GM23338 (cell line): ENCODE measurements at regions not wholly inside any gene's neighbourhood (a gene's known extent, or its start where the extent isn't known, plus 50 kb on each side); places are given as distances from the start of the nearest gene placed in this dataset.

ENCODE experiments used
- ATAC-seq: fragments of 200-7000 bp; cut with Tn5 transposase; 3 replicates; pipeline ENCODE4 v1.9.1; 2020
- DNase-seq: peaks from one replicate; pipeline ENCODE4 v3.0.0-alpha.2; 2015; ENCODE audit warnings: low spot score
- H2AFZ ChIP-seq: fragments of 200-600 bp; sonication (generic); 2 replicates; pipeline ENCODE4 v1.8.0; 2016; ENCODE audit warnings: antibody characterized with exemption, mild to moderate bottlenecking, moderate library complexity
- H3F3A ChIP-seq: fragments of 200-600 bp; sonication (generic); replicated peaks from 2 replicates; pipeline ENCODE4 v1.8.0; 2017; ENCODE audit warnings: antibody characterized with exemption, mixed run types, low read depth
- H3K27ac ChIP-seq: fragments of 200-600 bp; sonication (generic); 2 replicates; pipeline ENCODE4 v1.6.1; 2016; ENCODE audit warnings: low read depth
- H3K27me3 ChIP-seq: fragments of 200-600 bp; sonication (generic); 2 replicates; pipeline ENCODE4 v1.8.0; 2016; ENCODE audit warnings: mild to moderate bottlenecking, mixed run types, moderate library complexity; ENCODE audit not compliant: insufficient read depth
- H3K36me3 ChIP-seq: fragments of 200-600 bp; sonication (generic); 2 replicates; pipeline ENCODE4 v1.8.0; 2016; ENCODE audit warnings: mild to moderate bottlenecking; ENCODE audit not compliant: insufficient read depth
- H3K4me1 ChIP-seq: fragments of 200-600 bp; sonication (generic); 2 replicates; pipeline ENCODE4 v1.8.0; 2016; ENCODE audit warnings: mild to moderate bottlenecking, moderate library complexity; ENCODE audit not compliant: insufficient read depth
- H3K4me2 ChIP-seq: fragments of 200-600 bp; sonication (generic); 2 replicates; pipeline ENCODE4 v1.7.1; 2017; ENCODE audit warnings: mixed run types
- H3K4me3 ChIP-seq: fragments of 200-600 bp; sonication (generic); 2 replicates; pipeline ENCODE4 v1.6.1; 2016; ENCODE audit warnings: mixed run types
- H3K79me2 ChIP-seq: fragments of 200-600 bp; sonication (generic); replicated peaks from 2 replicates; pipeline ENCODE4 v1.8.0; 2017; ENCODE audit warnings: mild to moderate bottlenecking; ENCODE audit not compliant: insufficient read depth
- H3K9me2 ChIP-seq: fragments of 200-600 bp; sonication (generic); 2 replicates; pipeline ENCODE4 v1.8.0; 2017; ENCODE audit not compliant: insufficient read depth
- H4K20me1 ChIP-seq: fragments of 200-600 bp; sonication (generic); replicated peaks from 2 replicates; pipeline ENCODE4 v1.8.0; 2017; ENCODE audit warnings: mild to moderate bottlenecking; ENCODE audit not compliant: insufficient read depth
- H3K27ac Mint-ChIP-seq: 2 replicates; pipeline ENCODE4 v1.8.0; 2020; ENCODE audit warnings: inconsistent platforms, mild to moderate bottlenecking, moderate library complexity, mixed read lengths
- H3K27me3 Mint-ChIP-seq: 3 replicates; pipeline ENCODE4 v1.8.0; 2022; ENCODE audit warnings: low read depth, mild to moderate bottlenecking, moderate library complexity, mixed read lengths, inconsistent platforms; ENCODE audit not compliant: insufficient read depth, poor library complexity
- H3K36me3 Mint-ChIP-seq: 3 replicates; pipeline ENCODE4 v1.8.0; 2021; ENCODE audit warnings: low read depth, mild to moderate bottlenecking, inconsistent platforms, moderate library complexity, mixed read lengths
- H3K4me1 Mint-ChIP-seq: 3 replicates; pipeline ENCODE4 v1.8.0; 2020; ENCODE audit warnings: mild to moderate bottlenecking, inconsistent platforms, mixed read lengths
- H3K4me3 Mint-ChIP-seq: 3 replicates; pipeline ENCODE4 v1.8.0; 2021; ENCODE audit warnings: moderate library complexity, mild to moderate bottlenecking, inconsistent platforms, mixed read lengths
- H3K9me3 Mint-ChIP-seq: 3 replicates; pipeline ENCODE4 v1.8.0; 2020; ENCODE audit warnings: moderate library complexity, mild to moderate bottlenecking, inconsistent platforms, mixed read lengths
- CREB1 ChIP-seq: fragments of 250-450 bp; sonication (Bioruptor Pico); IDR thresholded peaks from 2 replicates; pipeline ENCODE4 v1.5.0; 2020; ENCODE audit warnings: low read depth, mild to moderate bottlenecking, moderate library complexity
- ETS1 ChIP-seq: IDR thresholded peaks from 2 replicates; pipeline ENCODE4 v1.6.1; 2016; ENCODE audit warnings: antibody characterized with exemption
- EZH2 ChIP-seq: fragments of 200-600 bp; sonication (generic); IDR thresholded peaks from one replicate; pipeline ENCODE4 v1.8.0; 2017; ENCODE audit warnings: antibody characterized with exemption, mild to moderate bottlenecking, low read depth; ENCODE audit not compliant: unreplicated experiment
- EZH2phosphoT487 ChIP-seq: fragments of 200-600 bp; sonication (generic); IDR thresholded peaks from one replicate; pipeline ENCODE4 v1.8.1; 2018; ENCODE audit warnings: antibody characterized with exemption; ENCODE audit not compliant: unreplicated experiment
- JUNB ChIP-seq: IDR thresholded peaks from one replicate; pipeline ENCODE4 v1.6.1; 2016; ENCODE audit warnings: antibody characterized with exemption; ENCODE audit not compliant: unreplicated experiment
- POLR2AphosphoS5 ChIP-seq: IDR thresholded peaks from 2 replicates; pipeline ENCODE4 v1.6.1; 2016; ENCODE audit warnings: antibody characterized with exemption, low read depth
- REST ChIP-seq: IDR thresholded peaks from one replicate; pipeline ENCODE4 v1.6.1; 2018; ENCODE audit warnings: antibody characterized with exemption; ENCODE audit not compliant: unreplicated experiment
- STAT1 ChIP-seq: IDR thresholded peaks from one replicate; pipeline ENCODE4 v1.6.1; 2016; ENCODE audit warnings: antibody characterized with exemption; ENCODE audit not compliant: unreplicated experiment
- ZNF114 ChIP-seq: fragments of 250-450 bp; sonication (Bioruptor Pico); IDR thresholded peaks from 2 replicates; pipeline ENCODE4 v1.5.0; 2020; ENCODE audit warnings: mild to moderate bottlenecking, moderate library complexity
- ZNF331 ChIP-seq: fragments of 250-450 bp; sonication (Bioruptor Pico); IDR thresholded peaks from 2 replicates; pipeline ENCODE4 v1.5.0; 2020; ENCODE audit warnings: low read depth, mild to moderate bottlenecking, moderate library complexity
- TF ChIP-seq, protein P1 (sequence below): fragments of 250-450 bp; sonication (Bioruptor Pico); IDR thresholded peaks from 2 replicates; pipeline ENCODE4 v1.5.0; 2020; ENCODE audit warnings: mild to moderate bottlenecking, moderate library complexity
- TF ChIP-seq, protein P2 (sequence below), 2 experiments: fragments of 200-600 bp in 1 of 2; sonication (generic) in 1 of 2; conservative IDR thresholded peaks; 2 replicates each; pipeline versions ENCODE4 v1.5.1 to v1.6.1; 2016 to 2017; ENCODE audit warnings: antibody characterized with exemption in 2 of 2, low read depth in 2 of 2, mild to moderate bottlenecking in 2 of 2, moderate library complexity in 1 of 2

DNA sequence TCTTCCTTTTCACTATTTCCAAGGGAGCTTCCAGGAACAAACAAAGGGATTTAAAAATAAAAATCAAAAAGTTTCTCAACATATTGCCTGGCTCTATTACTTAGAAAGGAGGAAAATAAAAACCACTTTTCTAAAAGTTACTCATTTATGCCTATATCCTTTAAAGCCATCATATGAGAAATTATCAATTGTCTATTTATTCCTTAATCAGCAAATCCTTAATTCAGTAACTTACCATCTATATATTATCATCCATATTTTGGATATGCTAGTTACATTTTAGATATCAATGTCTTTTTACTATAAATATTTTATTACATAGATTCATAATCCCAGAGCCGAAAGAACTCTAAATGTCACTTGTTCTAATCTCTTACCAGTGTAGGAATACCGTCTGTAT, 481.5 kb upstream of the ANO5 start:
- H3K4me3 ChIP-seq: no peak overlapping the region
- DNase-seq (no peak), ATAC-seq (no peak)
- Mint-ChIP-seq H3K27ac (no peak overlapping the region), H3K9me3 (no peaks in the 10 kb centered on the region), H3K4me1 (peaks cover 11% of the 10 kb centered on the region; the same call in 2 of the 3 replicates), H3K27me3 (no peaks in the 10 kb centered on the region), H3K4me3 (no peak overlapping the region), H3K36me3 (no peaks in the 10 kb centered on the region)
- no peaks in the 10 kb centered on the region for H3F3A ChIP-seq
- no peaks in the 10 kb centered on the region for H4K20me1 ChIP-seq
- no peak overlapping the region for H3K4me2 ChIP-seq
- H3K4me1 ChIP-seq: peaks cover 17% of the 10 kb centered on the region
- H3K79me2 ChIP-seq: no peaks in the 10 kb centered on the region
- H3K27me3 ChIP-seq: no peaks in the 10 kb centered on the region
- TF ChIP-seq EZH2phosphoT487 (no peak), ETS1 (no peak), CREB1 (CRISPR knock-in tag) (no peak), POLR2AphosphoS5 (no peak), JUNB (no peak), ZNF114 (CRISPR knock-in tag) (no peak), EZH2 (no peak), ZNF331 (CRISPR knock-in tag) (no peak), STAT1 (no peak), REST (no peak)
- TF ChIP-seq, protein P1, sequence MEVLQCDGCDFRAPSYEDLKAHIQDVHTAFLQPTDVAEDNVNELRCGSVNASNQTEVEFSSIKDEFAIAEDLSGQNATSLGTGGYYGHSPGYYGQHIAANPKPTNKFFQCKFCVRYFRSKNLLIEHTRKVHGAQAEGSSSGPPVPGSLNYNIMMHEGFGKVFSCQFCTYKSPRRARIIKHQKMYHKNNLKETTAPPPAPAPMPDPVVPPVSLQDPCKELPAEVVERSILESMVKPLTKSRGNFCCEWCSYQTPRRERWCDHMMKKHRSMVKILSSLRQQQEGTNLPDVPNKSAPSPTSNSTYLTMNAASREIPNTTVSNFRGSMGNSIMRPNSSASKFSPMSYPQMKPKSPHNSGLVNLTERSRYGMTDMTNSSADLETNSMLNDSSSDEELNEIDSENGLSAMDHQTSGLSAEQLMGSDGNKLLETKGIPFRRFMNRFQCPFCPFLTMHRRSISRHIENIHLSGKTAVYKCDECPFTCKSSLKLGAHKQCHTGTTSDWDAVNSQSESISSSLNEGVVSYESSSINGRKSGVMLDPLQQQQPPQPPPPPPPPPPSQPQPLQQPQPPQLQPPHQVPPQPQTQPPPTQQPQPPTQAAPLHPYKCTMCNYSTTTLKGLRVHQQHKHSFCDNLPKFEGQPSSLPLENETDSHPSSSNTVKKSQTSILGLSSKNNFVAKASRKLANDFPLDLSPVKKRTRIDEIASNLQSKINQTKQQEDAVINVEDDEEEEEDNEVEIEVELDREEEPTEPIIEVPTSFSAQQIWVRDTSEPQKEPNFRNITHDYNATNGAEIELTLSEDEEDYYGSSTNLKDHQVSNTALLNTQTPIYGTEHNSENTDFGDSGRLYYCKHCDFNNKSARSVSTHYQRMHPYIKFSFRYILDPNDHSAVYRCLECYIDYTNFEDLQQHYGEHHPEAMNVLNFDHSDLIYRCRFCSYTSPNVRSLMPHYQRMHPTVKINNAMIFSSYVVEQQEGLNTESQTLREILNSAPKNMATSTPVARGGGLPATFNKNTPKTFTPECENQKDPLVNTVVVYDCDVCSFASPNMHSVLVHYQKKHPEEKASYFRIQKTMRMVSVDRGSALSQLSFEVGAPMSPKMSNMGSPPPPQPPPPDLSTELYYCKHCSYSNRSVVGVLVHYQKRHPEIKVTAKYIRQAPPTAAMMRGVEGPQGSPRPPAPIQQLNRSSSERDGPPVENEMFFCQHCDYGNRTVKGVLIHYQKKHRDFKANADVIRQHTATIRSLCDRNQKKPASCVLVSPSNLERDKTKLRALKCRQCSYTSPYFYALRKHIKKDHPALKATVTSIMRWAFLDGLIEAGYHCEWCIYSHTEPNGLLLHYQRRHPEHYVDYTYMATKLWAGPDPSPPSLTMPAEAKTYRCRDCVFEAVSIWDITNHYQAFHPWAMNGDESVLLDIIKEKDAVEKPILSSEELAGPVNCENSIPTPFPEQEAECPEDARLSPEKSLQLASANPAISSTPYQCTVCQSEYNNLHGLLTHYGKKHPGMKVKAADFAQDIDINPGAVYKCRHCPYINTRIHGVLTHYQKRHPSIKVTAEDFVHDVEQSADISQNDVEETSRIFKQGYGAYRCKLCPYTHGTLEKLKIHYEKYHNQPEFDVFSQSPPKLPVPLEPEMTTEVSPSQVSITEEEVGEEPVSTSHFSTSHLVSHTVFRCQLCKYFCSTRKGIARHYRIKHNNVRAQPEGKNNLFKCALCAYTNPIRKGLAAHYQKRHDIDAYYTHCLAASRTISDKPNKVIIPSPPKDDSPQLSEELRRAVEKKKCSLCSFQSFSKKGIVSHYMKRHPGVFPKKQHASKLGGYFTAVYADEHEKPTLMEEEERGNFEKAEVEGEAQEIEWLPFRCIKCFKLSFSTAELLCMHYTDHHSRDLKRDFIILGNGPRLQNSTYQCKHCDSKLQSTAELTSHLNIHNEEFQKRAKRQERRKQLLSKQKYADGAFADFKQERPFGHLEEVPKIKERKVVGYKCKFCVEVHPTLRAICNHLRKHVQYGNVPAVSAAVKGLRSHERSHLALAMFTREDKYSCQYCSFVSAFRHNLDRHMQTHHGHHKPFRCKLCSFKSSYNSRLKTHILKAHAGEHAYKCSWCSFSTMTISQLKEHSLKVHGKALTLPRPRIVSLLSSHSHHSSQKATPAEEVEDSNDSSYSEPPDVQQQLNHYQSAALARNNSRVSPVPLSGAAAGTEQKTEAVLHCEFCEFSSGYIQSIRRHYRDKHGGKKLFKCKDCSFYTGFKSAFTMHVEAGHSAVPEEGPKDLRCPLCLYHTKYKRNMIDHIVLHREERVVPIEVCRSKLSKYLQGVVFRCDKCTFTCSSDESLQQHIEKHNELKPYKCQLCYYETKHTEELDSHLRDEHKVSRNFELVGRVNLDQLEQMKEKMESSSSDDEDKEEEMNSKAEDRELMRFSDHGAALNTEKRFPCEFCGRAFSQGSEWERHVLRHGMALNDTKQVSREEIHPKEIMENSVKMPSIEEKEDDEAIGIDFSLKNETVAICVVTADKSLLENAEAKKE (CRISPR knock-in tag): no peak
- TF ChIP-seq, protein P2, sequence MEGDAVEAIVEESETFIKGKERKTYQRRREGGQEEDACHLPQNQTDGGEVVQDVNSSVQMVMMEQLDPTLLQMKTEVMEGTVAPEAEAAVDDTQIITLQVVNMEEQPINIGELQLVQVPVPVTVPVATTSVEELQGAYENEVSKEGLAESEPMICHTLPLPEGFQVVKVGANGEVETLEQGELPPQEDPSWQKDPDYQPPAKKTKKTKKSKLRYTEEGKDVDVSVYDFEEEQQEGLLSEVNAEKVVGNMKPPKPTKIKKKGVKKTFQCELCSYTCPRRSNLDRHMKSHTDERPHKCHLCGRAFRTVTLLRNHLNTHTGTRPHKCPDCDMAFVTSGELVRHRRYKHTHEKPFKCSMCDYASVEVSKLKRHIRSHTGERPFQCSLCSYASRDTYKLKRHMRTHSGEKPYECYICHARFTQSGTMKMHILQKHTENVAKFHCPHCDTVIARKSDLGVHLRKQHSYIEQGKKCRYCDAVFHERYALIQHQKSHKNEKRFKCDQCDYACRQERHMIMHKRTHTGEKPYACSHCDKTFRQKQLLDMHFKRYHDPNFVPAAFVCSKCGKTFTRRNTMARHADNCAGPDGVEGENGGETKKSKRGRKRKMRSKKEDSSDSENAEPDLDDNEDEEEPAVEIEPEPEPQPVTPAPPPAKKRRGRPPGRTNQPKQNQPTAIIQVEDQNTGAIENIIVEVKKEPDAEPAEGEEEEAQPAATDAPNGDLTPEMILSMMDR (conservative IDR thresholded peaks at IDR 0.05; ENCODE audit: low read depth in 2 of 2): no peak
- H3K36me3 ChIP-seq: no peaks in the 10 kb centered on the region
- no peaks in the 10 kb centered on the region for H3K9me2 ChIP-seq
- H3K27ac ChIP-seq: no peak overlapping the region
- H2AFZ ChIP-seq: no peak overlapping the region
